Chondrocyte (in vitro differentiated cells): ENCODE measurements at regions not wholly inside any gene's neighbourhood (a gene's known extent, or its start where the extent isn't known, plus 50 kb on each side); places are given as distances from the start of the nearest gene placed in this dataset.
"Not testable (repeated sequence)": the region's sequence is repeated elsewhere in the genome, so short reads cannot be mapped to it uniquely, and the experiment has no call there.

Experiments used
- DNase-seq: peaks from one replicate; pipeline ENCODE4 v3.0.0; 2021; ENCODE audit warnings: mixed read lengths, low spot score
- H3K27ac Mint-ChIP-seq: one replicate; pipeline ENCODE4 v1.8.0; 2021; ENCODE audit warnings: mild to moderate bottlenecking, moderate library complexity, mixed read lengths; ENCODE audit not compliant: unreplicated experiment
- H3K27me3 Mint-ChIP-seq: 2 replicates; pipeline ENCODE4 v1.8.0; 2021; ENCODE audit warnings: low read depth, mixed read lengths
- H3K36me3 Mint-ChIP-seq: 2 replicates; pipeline ENCODE4 v1.8.0; 2021; ENCODE audit warnings: low read depth, mixed read lengths
- H3K4me1 Mint-ChIP-seq: 2 replicates; pipeline ENCODE4 v1.8.0; 2021; ENCODE audit warnings: low read depth, mild to moderate bottlenecking, mixed read lengths
- H3K4me3 Mint-ChIP-seq: one replicate; pipeline ENCODE4 v1.8.0; 2021; ENCODE audit warnings: mild to moderate bottlenecking, moderate library complexity, mixed read lengths; ENCODE audit not compliant: unreplicated experiment
- H3K9me3 Mint-ChIP-seq: 2 replicates; pipeline ENCODE4 v1.8.0; 2021; ENCODE audit warnings: low read depth, mixed read lengths
- TF ChIP-seq, protein P1 (sequence below): fragments of 200-600 bp; sonication (generic); IDR thresholded peaks from 2 replicates; pipeline ENCODE4 v1.5.0; 2021; ENCODE audit warnings: antibody characterized with exemption, mild to moderate bottlenecking, moderate library complexity

GRCh38 chr6:14294270-14294951 lies 176.8 kb downstream of the CD83 start:
- no peak overlapping the region for H3K4me3 Mint-ChIP-seq
- no peaks in the 10 kb centered on the region for H3K4me1 Mint-ChIP-seq
- H3K36me3 Mint-ChIP-seq: no peaks in the 10 kb centered on the region
- no peaks in the 10 kb centered on the region for H3K27me3 Mint-ChIP-seq
- no peaks in the 10 kb centered on the region for H3K9me3 Mint-ChIP-seq
- DNase-seq: no peak
- H3K27ac Mint-ChIP-seq: no peak overlapping the region
- TF ChIP-seq, protein P1, sequence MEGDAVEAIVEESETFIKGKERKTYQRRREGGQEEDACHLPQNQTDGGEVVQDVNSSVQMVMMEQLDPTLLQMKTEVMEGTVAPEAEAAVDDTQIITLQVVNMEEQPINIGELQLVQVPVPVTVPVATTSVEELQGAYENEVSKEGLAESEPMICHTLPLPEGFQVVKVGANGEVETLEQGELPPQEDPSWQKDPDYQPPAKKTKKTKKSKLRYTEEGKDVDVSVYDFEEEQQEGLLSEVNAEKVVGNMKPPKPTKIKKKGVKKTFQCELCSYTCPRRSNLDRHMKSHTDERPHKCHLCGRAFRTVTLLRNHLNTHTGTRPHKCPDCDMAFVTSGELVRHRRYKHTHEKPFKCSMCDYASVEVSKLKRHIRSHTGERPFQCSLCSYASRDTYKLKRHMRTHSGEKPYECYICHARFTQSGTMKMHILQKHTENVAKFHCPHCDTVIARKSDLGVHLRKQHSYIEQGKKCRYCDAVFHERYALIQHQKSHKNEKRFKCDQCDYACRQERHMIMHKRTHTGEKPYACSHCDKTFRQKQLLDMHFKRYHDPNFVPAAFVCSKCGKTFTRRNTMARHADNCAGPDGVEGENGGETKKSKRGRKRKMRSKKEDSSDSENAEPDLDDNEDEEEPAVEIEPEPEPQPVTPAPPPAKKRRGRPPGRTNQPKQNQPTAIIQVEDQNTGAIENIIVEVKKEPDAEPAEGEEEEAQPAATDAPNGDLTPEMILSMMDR: no peak

- H3K4me1 Mint-ChIP-seq, H3K36me3 Mint-ChIP-seq, H3K9me3 Mint-ChIP-seq, H3K27me3 Mint-ChIP-seq, H3K27ac Mint-ChIP-seq, DNase-seq, H3K4me3 Mint-ChIP-seq: not testable (repeated sequence)
Measured at GRCh38 chr6:14296698-14297097, 179.1 kb downstream of the CD83 start.

GRCh38 chr6:14297118-14297517 lies 179.5 kb downstream of the CD83 start:
- H3K36me3 Mint-ChIP-seq, DNase-seq, H3K27ac Mint-ChIP-seq, H3K27me3 Mint-ChIP-seq, H3K9me3 Mint-ChIP-seq, H3K4me1 Mint-ChIP-seq, H3K4me3 Mint-ChIP-seq: not testable (repeated sequence)

- H3K27ac Mint-ChIP-seq, H3K4me1 Mint-ChIP-seq, DNase-seq, H3K27me3 Mint-ChIP-seq, H3K36me3 Mint-ChIP-seq, H3K4me3 Mint-ChIP-seq, H3K9me3 Mint-ChIP-seq: not testable (repeated sequence)
Measured at GRCh38 chr6:14300189-14300588, 182.6 kb downstream of the CD83 start.

DNA sequence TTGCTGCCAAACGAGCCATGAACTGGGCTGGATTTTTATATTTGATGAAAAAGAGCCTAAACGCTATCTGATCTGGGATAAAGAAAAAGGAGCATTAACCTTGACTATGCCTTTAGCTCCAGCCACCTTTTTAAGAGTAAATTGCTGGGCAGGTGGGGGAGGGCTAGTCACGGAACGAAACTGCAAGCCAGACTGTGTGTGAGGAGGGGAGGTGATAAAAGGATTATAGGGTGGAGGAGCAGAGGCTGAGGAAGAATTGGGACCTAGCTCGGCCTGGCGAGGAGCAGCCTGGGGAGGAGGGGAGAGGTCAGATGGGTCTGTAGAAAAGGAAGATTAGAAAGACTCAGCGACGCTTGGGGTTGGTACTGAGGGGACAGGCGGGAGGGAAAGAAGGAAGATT lies 183.1 kb downstream of the CD83 start:
- not testable (repeated sequence) for H3K27me3 Mint-ChIP-seq, H3K4me3 Mint-ChIP-seq, DNase-seq, H3K36me3 Mint-ChIP-seq, H3K4me1 Mint-ChIP-seq, H3K27ac Mint-ChIP-seq, H3K9me3 Mint-ChIP-seq

DNA sequence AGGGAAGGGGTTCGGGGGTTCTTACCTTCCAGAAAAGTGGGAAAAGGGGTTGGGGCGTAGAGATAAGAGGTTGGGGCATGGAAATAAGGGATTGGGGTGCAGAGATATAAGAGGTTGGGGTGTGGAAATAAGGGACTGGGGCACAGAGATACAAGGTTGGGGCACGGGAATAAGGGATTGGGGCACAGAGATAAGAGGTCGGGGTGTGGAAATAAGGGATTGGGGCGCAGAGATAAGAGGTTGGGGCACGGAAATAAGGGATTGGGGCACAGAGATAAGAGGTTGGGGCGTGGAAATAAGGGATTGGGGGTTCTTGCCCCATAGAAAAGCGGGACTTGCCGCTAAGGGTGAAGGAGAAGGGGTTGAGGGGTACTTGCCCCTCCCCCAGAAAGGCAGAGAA lies 183.9 kb downstream of the CD83 start:
- H3K27me3 Mint-ChIP-seq, H3K9me3 Mint-ChIP-seq, H3K27ac Mint-ChIP-seq, H3K4me3 Mint-ChIP-seq, H3K4me1 Mint-ChIP-seq, H3K36me3 Mint-ChIP-seq, DNase-seq: not testable (repeated sequence)

- TF ChIP-seq, protein P1: no peak
- Mint-ChIP-seq H3K4me3 (no peak overlapping the region), H3K27ac (no peak overlapping the region), H3K27me3 (peaks cover 4% of the 10 kb centered on the region), H3K36me3 (no peaks in the 10 kb centered on the region), H3K9me3 (peaks cover 8% of the 10 kb centered on the region), H3K4me1 (peaks cover 5% of the 10 kb centered on the region)
- no peak for DNase-seq
Measured at GRCh38 chr6:14305131-14305530, 187.6 kb downstream of the CD83 start.

DNA sequence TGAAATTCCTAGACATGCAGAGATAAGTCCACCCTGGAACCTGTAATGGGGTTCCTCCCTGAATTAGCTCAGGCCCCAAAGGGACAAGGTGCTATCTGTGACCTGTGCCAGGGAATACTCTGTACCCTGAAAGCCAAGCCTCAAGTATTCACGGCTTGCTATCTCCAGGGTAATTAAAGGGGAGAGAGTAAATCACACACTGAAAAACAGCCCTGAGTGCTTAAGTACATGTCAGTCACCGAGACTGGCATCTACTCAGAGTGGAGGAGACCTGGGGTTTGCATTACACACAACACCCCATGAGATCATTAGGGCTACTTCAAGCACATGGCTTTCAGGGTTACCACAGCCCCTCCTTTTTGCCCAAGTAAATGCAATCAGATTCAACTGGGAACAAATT lies 188.1 kb downstream of the CD83 start:
- TF ChIP-seq, protein P1: no peak
- peaks cover 8% of the 10 kb centered on the region for H3K9me3 Mint-ChIP-seq
- H3K4me3 Mint-ChIP-seq: no peak overlapping the region
- peaks cover 4% of the 10 kb centered on the region for H3K27me3 Mint-ChIP-seq
- no peaks in the 10 kb centered on the region for H3K36me3 Mint-ChIP-seq
- no peak overlapping the region for H3K27ac Mint-ChIP-seq
- peaks cover 5% of the 10 kb centered on the region for H3K4me1 Mint-ChIP-seq
- no peak for DNase-seq
